T-helper 1 cell (primary cell): ENCODE measurements at regions not wholly inside any gene's neighbourhood (a gene's known extent, or its start where the extent isn't known, plus 50 kb on each side); places are given as distances from the start of the nearest gene placed in this dataset.

Source experiments
- DNase-seq, 5 donors: peaks; one replicate each; pipeline ENCODE4 v3.0.0-alpha.2; 2012 to 2020

DNA sequence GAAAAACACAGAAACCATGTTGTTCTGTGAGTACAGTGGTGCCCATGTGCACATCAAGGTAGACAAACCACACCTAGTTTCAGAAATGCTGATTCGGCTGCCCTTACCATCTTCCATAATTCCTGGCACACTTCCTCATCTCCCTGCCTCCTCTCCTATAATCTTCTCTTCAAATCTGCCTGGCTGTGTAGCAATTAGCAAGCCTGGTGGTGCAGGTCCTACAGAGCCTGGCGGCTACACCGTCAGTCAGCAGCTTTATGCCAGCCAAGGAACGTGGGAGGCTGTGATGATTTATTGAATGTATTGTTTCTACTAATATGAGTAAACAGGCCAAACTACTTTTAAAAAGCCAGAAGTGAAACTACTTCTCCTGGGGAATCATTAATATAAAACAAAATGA lies 106.8 kb downstream of the SEMA6D start:
- no peak for DNase-seq

DNA sequence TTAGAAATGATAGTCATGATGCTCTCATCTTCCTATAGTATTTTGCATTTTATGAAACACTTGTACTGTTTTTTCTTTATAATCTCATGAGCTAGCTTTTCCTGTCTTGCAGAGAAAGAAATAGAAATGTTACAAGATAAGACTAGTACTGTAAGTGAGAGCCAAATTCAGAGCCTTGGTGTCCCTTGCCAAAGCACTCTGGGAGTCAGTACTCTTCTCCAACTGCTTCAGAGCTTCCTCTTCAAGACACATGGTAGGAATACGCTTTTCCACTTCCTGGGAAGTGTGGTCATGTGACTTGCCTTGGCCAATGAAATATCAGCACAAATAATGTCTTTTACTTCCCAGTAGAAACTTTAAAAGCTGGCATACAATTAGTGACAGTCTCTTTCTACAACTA lies 112.4 kb downstream of the SEMA6D start:
- no peak for DNase-seq

- DNase-seq: no peak
Observed at GRCh38 chr15:47834093-47834492, 116.8 kb downstream of the SEMA6D start.

- no peak for DNase-seq
Observed at GRCh38 chr15:47839233-47839825, 122.0 kb downstream of the SEMA6D start.

GRCh38 chr15:47843124-47843663 lies 125.9 kb downstream of the SEMA6D start:
- no peak for DNase-seq

DNA sequence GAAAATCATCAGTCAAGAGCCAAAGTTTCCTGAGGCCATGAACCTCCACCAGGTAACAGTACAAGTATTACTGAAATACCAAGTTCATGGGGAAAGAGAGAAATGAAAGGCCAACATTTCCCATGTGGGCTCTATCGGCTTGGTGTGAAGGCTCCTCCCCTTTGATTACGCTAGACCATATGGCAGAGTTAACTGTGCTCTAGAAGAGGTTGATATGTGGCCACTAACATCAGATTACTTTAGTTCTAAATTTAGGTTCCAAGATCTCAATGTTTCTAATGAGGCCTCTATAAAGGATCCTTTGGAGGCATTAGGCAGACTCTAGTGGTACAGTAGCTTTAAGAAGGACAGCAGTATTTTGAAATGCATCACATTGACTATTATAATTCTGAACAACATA lies 127.1 kb downstream of the SEMA6D start:
- DNase-seq: no peak

DNA sequence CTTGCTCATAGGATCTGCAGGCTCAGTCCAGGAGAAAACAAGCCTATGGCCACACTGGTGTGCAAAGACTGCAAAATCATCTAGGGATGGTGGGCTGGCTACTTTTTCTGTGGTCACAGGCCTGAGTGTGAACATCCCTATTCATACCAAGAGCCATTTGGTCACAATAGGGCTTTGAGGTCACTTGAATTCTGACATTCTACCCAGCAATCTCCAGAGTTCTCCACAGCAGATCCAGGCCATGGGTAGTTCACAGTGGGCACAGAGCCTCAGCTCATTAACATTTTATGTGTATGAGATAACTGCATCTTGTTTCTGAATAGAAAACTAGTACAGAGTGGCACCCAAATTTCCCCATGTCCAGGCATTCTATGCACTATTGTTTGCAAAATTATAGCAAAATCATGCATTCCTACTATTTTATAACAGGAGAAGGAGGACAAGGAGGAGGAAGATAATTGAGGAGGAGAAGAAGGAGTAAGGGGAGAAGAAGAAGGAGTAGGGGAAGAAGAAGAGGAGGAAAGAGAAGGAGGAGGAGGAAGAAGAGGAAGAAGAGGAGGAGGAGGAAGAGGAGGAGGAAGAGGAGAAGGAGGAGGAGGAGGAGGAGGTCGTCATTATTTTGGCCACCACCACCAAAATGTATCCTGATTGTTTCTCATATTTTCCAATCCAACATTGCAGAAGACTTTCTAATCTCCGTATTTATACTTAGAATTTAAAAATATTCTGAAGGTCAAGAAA lies 129.0 kb downstream of the SEMA6D start:
- DNase-seq: no peak

DNA sequence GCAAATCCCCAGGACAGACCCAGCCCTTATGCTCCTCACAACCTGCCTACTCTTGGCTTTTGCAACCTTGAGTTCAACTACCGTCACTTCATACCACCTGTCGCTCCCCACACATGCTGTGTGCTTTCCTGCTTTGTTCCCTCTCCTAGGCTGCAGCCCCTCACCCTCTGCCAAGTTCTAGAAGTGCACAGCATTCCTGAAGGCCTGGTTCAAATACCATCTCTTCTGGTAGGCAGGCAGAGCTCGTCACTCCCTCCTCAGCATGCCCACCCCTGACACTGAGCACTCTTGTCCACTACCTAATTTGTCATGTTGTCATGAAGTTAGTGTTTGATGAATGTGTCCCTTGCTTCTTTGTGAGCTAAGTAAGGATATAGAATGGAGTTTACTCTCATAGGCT lies 129.6 kb downstream of the SEMA6D start:
- DNase-seq: no peak

DNA sequence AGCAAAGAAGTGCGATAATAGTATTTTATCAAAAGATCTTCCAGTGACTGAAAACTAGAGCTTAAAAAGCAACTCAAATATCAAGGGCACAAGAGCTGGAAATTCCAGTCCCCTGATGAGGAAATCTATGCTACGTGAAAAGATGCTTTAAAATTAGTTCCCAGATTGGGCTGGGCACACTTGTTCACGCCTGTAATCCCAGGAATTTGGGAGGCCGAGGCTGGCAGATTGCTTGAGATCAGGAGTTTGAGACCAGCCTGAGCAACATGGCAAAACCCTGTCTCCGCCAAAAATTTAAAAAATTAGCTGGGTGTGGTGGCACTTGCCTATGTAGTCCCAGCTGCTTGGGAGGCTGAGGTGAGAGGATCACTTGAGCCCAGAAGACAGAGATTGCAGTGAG lies 138.8 kb downstream of the SEMA6D start:
- DNase-seq: no peak

DNA sequence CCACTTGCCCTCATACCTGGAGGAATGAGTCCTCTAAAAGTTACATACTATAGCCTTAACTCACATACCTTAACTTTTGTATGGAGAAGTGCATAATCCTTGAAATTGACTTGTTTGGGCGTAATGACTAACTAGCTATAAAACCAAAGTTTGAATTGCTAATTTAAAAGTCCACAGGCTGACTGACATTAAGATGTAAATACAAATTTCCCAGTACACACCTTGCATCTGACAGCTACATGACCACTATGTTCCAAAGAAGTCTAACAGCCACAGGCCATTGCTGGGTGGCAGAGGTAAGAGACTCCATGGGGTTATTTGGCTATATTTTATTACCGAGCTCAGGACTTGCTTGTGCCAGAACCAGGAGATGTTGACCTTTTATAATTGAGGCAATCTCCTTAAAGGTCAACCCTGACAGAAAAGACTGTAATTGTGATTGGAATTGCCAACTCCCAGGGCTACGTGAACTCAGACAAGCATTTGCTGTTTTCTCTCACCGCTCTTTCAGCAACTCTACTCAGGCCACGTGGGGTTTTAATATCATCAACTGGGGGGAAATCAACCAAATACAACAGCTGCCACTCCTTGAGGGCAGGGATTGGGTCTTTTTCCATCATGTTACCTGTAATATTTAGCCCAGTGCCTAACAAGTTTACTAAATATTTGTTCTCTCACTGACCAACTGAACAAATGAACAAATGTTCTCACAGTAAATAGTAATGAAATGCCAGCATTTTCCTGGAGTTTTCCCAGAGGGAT lies 139.9 kb downstream of the SEMA6D start:
- no peak for DNase-seq

DNA sequence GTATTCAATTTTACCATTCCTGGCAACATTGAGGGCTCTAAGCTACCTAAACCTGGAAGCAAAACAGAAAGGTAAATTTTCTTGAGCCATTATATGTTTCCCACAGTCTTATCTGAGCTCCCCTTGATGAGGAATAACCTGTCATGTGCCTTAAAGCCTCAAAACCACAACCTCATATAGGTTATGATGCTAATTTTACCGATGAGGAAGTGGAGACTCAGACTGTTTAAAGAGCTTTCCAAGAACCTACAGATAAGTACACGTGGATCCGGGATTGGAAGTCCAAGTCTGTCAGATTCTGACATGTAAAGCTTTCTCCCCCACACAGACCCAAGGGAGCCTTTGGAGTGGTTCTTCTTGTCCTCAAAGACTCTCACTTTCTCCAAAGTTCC lies 140.5 kb downstream of the SEMA6D start:
- DNase-seq: no peak

DNA sequence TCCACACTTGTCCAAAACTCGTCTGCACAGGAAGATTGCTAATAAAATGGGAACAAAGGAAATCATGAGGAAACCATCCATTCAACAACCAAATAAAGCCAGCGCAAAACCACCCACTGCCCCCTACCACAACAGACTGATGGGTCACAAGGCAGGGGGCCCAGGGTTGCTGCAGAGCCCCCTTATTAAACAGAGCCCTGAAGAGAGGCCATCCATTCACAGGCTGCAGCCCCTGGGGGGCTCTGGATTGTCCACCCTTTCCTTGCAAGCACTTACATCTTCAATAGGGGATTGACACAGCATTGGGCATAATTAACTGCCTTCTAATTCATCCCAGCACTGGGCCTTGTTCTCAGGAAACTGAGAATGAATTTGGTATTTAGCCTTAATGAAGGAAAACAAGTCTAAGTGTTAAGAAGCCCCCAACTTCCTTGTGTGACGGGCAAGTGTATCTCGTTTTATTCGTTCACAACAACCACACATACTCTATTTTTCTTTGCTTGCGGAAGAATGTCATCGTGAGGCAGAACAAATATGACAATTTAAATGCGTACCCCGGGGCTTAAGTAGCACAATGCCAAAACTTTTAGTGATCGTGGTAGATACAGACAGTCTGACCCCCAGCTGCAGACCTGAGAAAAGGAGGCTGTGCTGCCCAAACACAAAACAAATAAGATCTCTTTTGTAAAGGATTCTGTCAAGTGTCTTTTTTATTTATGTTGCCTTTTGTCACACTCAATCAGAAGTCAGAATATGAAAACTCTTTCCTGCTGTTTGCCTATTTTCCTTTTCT lies 144.0 kb downstream of the SEMA6D start:
- no peak for DNase-seq

- DNase-seq: no peak
Observed at GRCh38 chr15:47862402-47862801, 145.1 kb downstream of the SEMA6D start.

DNA sequence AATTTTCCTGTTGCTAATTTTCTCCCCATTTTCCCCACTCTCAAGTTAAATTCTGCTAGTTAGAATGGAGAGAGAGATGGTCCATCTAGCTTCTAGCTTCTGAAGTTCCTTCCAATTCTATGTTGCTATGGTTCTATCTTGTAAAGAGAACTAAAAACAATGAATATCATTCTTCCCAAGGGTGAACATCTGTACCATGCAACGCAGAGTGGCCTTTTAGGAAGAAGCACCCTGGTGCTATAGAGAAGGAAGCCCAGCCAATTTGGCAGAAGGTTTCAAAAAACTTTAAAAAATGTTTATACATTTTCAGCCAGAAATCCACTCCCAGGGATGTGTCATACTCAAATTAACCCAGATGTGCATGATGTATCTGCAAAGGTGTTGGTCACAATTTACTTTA lies 149.1 kb downstream of the SEMA6D start:
- DNase-seq: no peak

- no peak for DNase-seq
Observed at GRCh38 chr15:47870300-47870955, 153.1 kb downstream of the SEMA6D start.

- DNase-seq: no peak
Observed at GRCh38 chr15:47870956-47871625, 153.8 kb downstream of the SEMA6D start.

GRCh38 chr15:47872208-47872607 lies 154.9 kb downstream of the SEMA6D start:
- DNase-seq: no peak

GRCh38 chr15:47872869-47873432 lies 155.6 kb downstream of the SEMA6D start:
- DNase-seq: no peak

- DNase-seq: no peak
Observed at GRCh38 chr15:47876986-47877385, 159.7 kb downstream of the SEMA6D start.

DNA sequence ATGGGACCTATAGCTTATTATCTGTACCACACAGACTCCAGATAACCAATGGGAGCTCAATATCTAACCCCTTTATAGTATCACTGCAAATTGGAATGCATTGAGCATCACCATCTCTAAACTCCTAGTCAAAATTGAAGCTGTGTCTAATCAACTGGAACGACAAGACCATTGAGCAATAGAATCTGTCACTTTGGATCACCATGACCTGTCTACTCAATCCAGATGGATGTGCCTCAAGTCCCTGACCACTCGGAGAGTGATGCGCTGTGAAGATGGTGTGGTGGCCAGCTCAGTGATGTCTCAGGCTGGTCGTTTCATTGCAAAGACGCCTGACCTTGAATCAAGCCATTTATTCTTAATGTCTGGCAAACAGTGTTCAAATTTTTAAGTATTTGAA lies 160.5 kb downstream of the SEMA6D start:
- no peak for DNase-seq

GRCh38 chr15:47885920-47886319 lies 168.6 kb downstream of the SEMA6D start:
- no peak for DNase-seq
